SH-SY5Y (cell line): ENCODE measurements at regions not wholly inside any gene's neighbourhood (a gene's known extent, or its start where the extent isn't known, plus 50 kb on each side); places are given as distances from the start of the nearest gene placed in this dataset.

ENCODE experiments used
- GATA2 ChIP-seq: IDR thresholded peaks from 2 replicates; pipeline ENCODE4 v1.6.1; 2011; ENCODE audit warnings: mild to moderate bottlenecking, low read depth, low read length
- GATA3 ChIP-seq: IDR thresholded peaks from 2 replicates; pipeline ENCODE4 v1.6.1; 2011; ENCODE audit warnings: low read depth, mild to moderate bottlenecking, low read length, moderate library complexity

GRCh38 chr11:34794696-34795095 lies 121.5 kb downstream of the APIP start:
- TF ChIP-seq GATA2 (no peak), GATA3 (no peak)
